SK-N-SH (cell line): ENCODE measurements at regions not wholly inside any gene's neighbourhood (a gene's known extent, or its start where the extent isn't known, plus 50 kb on each side); places are given as distances from the start of the nearest gene placed in this dataset.

Source experiments
- EP300 ChIP-seq, 2 experiments: IDR thresholded peaks; 2 replicates each; pipeline versions ENCODE4 v1.4.0 to v1.6.1; 2012; ENCODE audit warnings: borderline replicate concordance in 1 of 2, low read depth in 1 of 2, low read length in 1 of 2
- EZH2phosphoT487 ChIP-seq: fragments of 200-600 bp; sonication (generic); IDR thresholded peaks from 2 replicates; pipeline ENCODE4 v1.6.1; 2017; ENCODE audit warnings: low read depth, mixed run types, mild to moderate bottlenecking, antibody characterized with exemption, moderate library complexity, borderline replicate concordance
- GABPA ChIP-seq: IDR thresholded peaks from 2 replicates; pipeline ENCODE4 v1.4.0; 2012; ENCODE audit warnings: low read depth, mild to moderate bottlenecking
- GATA2 ChIP-seq: sonication (generic); formaldehyde crosslinking; IDR thresholded peaks from 2 replicates; pipeline ENCODE4 v1.5.0; 2020; ENCODE audit warnings: mild to moderate bottlenecking, missing genetic modification reagents
- JUND ChIP-seq: IDR thresholded peaks from 2 replicates; pipeline ENCODE4 v1.4.0; 2012
- MAX ChIP-seq: IDR thresholded peaks from 2 replicates; pipeline ENCODE4 v1.4.0; 2012; ENCODE audit warnings: low read depth
- NFIC ChIP-seq: IDR thresholded peaks from 2 replicates; pipeline ENCODE4 v1.4.0; 2012; ENCODE audit warnings: borderline replicate concordance
- RCOR1 ChIP-seq: fragments of 150-350 bp; IDR thresholded peaks from 2 replicates; pipeline ENCODE4 v1.6.1; 2017; ENCODE audit warnings: antibody characterized with exemption, low read length
- TAF1 ChIP-seq: IDR thresholded peaks from 2 replicates; pipeline ENCODE4 v1.6.1; 2012; ENCODE audit warnings: low read depth, mild to moderate bottlenecking, low read length, moderate library complexity, borderline replicate concordance
- TCF12 ChIP-seq: IDR thresholded peaks from 2 replicates; pipeline ENCODE4 v1.4.0; 2012
- TF ChIP-seq, protein P1 (sequence below): fragments of 200-600 bp; sonication (generic); IDR thresholded peaks from 2 replicates; pipeline ENCODE4 v1.6.1; 2017; ENCODE audit warnings: antibody characterized with exemption, mild to moderate bottlenecking, moderate library complexity

DNA sequence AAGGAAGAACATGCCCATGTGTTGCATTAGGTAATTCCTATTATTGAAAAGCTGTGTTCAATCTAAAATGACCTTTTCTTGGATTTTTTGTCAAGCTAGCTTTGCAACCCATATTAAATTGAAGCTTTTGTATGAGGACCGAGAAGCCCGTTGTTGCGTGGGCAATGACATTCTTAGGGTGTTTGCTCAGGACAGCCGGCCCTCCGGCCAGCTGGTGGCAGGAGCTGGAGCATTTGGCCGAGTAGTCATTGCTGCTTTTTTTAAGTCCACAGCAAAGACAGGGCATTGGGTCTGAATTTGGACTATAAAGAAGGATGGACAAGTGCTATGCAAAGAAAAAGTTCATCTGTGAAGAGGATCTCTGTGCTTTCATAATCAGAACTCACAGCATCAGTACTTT, 365.8 kb downstream of the SAMD5 start:
- TF ChIP-seq, protein P1, sequence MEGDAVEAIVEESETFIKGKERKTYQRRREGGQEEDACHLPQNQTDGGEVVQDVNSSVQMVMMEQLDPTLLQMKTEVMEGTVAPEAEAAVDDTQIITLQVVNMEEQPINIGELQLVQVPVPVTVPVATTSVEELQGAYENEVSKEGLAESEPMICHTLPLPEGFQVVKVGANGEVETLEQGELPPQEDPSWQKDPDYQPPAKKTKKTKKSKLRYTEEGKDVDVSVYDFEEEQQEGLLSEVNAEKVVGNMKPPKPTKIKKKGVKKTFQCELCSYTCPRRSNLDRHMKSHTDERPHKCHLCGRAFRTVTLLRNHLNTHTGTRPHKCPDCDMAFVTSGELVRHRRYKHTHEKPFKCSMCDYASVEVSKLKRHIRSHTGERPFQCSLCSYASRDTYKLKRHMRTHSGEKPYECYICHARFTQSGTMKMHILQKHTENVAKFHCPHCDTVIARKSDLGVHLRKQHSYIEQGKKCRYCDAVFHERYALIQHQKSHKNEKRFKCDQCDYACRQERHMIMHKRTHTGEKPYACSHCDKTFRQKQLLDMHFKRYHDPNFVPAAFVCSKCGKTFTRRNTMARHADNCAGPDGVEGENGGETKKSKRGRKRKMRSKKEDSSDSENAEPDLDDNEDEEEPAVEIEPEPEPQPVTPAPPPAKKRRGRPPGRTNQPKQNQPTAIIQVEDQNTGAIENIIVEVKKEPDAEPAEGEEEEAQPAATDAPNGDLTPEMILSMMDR: no peak
- TF ChIP-seq GABPA: no peak
- no peak for TF ChIP-seq JUND
- TF ChIP-seq TAF1: no peak
- no peak for TF ChIP-seq GATA2 (CRISPR knock-in tag)
- TF ChIP-seq MAX: no peak
- no peak for TF ChIP-seq NFIC
- TF ChIP-seq EZH2phosphoT487: no peak
- no peak for TF ChIP-seq TCF12
- TF ChIP-seq EP300 (IDR thresholded peaks at IDR 0.05; ENCODE audit: borderline replicate concordance in 1 of 2, low read depth in 1 of 2, low read length in 1 of 2): no peak
- no peak for TF ChIP-seq RCOR1
